ENCODE measurements at regions not wholly inside any gene's neighbourhood (a gene's known extent, or its start where the extent isn't known, plus 50 kb on each side); places are given as distances from the start of the nearest gene placed in this dataset.
A peak's percentile ranks its signal among the peaks of the same experiment; 100 is the strongest.
"Not testable (repeated sequence)": the region's sequence is repeated elsewhere in the genome, so short reads cannot be mapped to it uniquely, and the experiment has no call there.

GRCh38 chr2:95654897-95655296 is 63.1 kb downstream of the TRIM43 start:
- not testable (repeated sequence) for H3K4me3 ChIP-seq, H3K4me1 ChIP-seq, H3K4me2 ChIP-seq, H3K27ac ChIP-seq, H3K9ac ChIP-seq, H3K9me3 ChIP-seq, H3K36me3 ChIP-seq, H3K27me3 ChIP-seq, H4K20me1 ChIP-seq

- not testable (repeated sequence) for H3K9ac ChIP-seq, H3K36me3 ChIP-seq, H3K9me3 ChIP-seq, H3K4me3 ChIP-seq, H3K27ac ChIP-seq, H3K4me2 ChIP-seq, H3K27me3 ChIP-seq, H4K20me1 ChIP-seq, H3K4me1 ChIP-seq
Observed at GRCh38 chr2:95656553-95656952, 64.8 kb downstream of the TRIM43 start.

GRCh38 chr2:95657937-95658336 is 66.1 kb downstream of the TRIM43 start:
- H4K20me1 ChIP-seq, H3K27me3 ChIP-seq, H3K36me3 ChIP-seq, H3K4me2 ChIP-seq, H3K9ac ChIP-seq, H3K4me3 ChIP-seq, H3K27ac ChIP-seq, H3K9me3 ChIP-seq, H3K4me1 ChIP-seq: not testable (repeated sequence)

GRCh38 chr2:95660766-95661562 is 69.2 kb downstream of the TRIM43 start:
- not testable (repeated sequence) for H3K4me3 ChIP-seq, H3K9me3 ChIP-seq, H3K9ac ChIP-seq, H3K27me3 ChIP-seq, H3K4me2 ChIP-seq, H3K27ac ChIP-seq, H3K36me3 ChIP-seq, H4K20me1 ChIP-seq
- H3K4me1 ChIP-seq: peaks cover 10% of the 10 kb centered on the region

- not testable (repeated sequence) for H3K9ac ChIP-seq, H4K20me1 ChIP-seq, H3K9me3 ChIP-seq, H3K36me3 ChIP-seq, H3K27ac ChIP-seq, H3K27me3 ChIP-seq, H3K4me3 ChIP-seq
- Histone ChIP-seq H3K4me1 (peaks cover 13% of the 10 kb centered on the region), H3K4me2 (peak overlapping the region; percentile 70)
Observed at GRCh38 chr2:95663471-95664441, 72.0 kb downstream of the TRIM43 start.

GRCh38 chr2:95666636-95667035 is 74.8 kb downstream of the TRIM43 start:
- not testable (repeated sequence) for H3K4me3 ChIP-seq, H3K9me3 ChIP-seq, H3K9ac ChIP-seq, H3K4me2 ChIP-seq, H3K27ac ChIP-seq, H3K27me3 ChIP-seq, H4K20me1 ChIP-seq, H3K36me3 ChIP-seq
- peaks cover 33% of the 10 kb centered on the region for H3K4me1 ChIP-seq

- H3K4me2 ChIP-seq: no peak overlapping the region
- H3K27me3 ChIP-seq: no peaks in the 10 kb centered on the region
- no peak overlapping the region for H3K9ac ChIP-seq
- no peak overlapping the region for H3K27ac ChIP-seq
- no peaks in the 10 kb centered on the region for H4K20me1 ChIP-seq
- H3K4me1 ChIP-seq: peaks cover 33% of the 10 kb centered on the region
- no peaks in the 10 kb centered on the region for H3K36me3 ChIP-seq
- TF ChIP-seq Cebpa-rat (IDR thresholded peaks at IDR 0.05): no peak
- H3K9me3 ChIP-seq: no peaks in the 10 kb centered on the region
- no peak overlapping the region for H3K4me3 ChIP-seq
Observed at GRCh38 chr2:95667480-95667879, 75.7 kb downstream of the TRIM43 start.

- H3K4me3 ChIP-seq, H3K9me3 ChIP-seq, H3K27me3 ChIP-seq, H3K27ac ChIP-seq, H3K36me3 ChIP-seq, H4K20me1 ChIP-seq, H3K9ac ChIP-seq: not testable (repeated sequence)
- H3K4me1 ChIP-seq: peaks cover 24% of the 10 kb centered on the region
- H3K4me2 ChIP-seq: peak overlapping the region; percentile 57
Observed at GRCh38 chr2:95668934-95669333, 77.1 kb downstream of the TRIM43 start.

- no peak for TF ChIP-seq Cebpa-rat (IDR thresholded peaks at IDR 0.05)
- Histone ChIP-seq H3K4me2 (peak overlapping the region; percentile 57), H3K27me3 (no peaks in the 10 kb centered on the region), H4K20me1 (no peaks in the 10 kb centered on the region), H3K9me3 (no peaks in the 10 kb centered on the region), H3K9ac (no peak overlapping the region), H3K4me3 (no peak overlapping the region), H3K27ac (no peak overlapping the region), H3K4me1 (peaks cover 22% of the 10 kb centered on the region), H3K36me3 (no peaks in the 10 kb centered on the region)
Observed at GRCh38 chr2:95669441-95669991, 77.7 kb downstream of the TRIM43 start.

GRCh38 chr2:95670167-95670566 is 78.4 kb downstream of the TRIM43 start:
- H3K27ac ChIP-seq: no peak overlapping the region
- no peak overlapping the region for H3K4me3 ChIP-seq
- no peak for TF ChIP-seq Cebpa-rat (IDR thresholded peaks at IDR 0.05)
- H3K9me3 ChIP-seq: no peaks in the 10 kb centered on the region
- peaks cover 22% of the 10 kb centered on the region for H3K4me1 ChIP-seq
- no peaks in the 10 kb centered on the region for H3K27me3 ChIP-seq
- H3K9ac ChIP-seq: no peak overlapping the region
- H3K36me3 ChIP-seq: no peaks in the 10 kb centered on the region
- H4K20me1 ChIP-seq: no peaks in the 10 kb centered on the region
- peak overlapping the region; percentile 5; the same call in 1 of the 2 replicates for H3K4me2 ChIP-seq
